Stimulated activated CD8-positive, alpha-beta memory T cell treated with anti-CD3 and anti-CD28 coated beads, Interleukin-15, amount 100 ng/mL, for 24 hours (primary cell): ENCODE measurements at regions not wholly inside any gene's neighbourhood (a gene's known extent, or its start where the extent isn't known, plus 50 kb on each side); places are given as distances from the start of the nearest gene placed in this dataset.
"Not testable (repeated sequence)": the region's sequence is repeated elsewhere in the genome, so short reads cannot be mapped to it uniquely, and the experiment has no call there.

Source experiments
- DNase-seq: peaks from one replicate; pipeline ENCODE4 v3.0.0-alpha.2; 2020; ENCODE audit warnings: low read depth

DNA sequence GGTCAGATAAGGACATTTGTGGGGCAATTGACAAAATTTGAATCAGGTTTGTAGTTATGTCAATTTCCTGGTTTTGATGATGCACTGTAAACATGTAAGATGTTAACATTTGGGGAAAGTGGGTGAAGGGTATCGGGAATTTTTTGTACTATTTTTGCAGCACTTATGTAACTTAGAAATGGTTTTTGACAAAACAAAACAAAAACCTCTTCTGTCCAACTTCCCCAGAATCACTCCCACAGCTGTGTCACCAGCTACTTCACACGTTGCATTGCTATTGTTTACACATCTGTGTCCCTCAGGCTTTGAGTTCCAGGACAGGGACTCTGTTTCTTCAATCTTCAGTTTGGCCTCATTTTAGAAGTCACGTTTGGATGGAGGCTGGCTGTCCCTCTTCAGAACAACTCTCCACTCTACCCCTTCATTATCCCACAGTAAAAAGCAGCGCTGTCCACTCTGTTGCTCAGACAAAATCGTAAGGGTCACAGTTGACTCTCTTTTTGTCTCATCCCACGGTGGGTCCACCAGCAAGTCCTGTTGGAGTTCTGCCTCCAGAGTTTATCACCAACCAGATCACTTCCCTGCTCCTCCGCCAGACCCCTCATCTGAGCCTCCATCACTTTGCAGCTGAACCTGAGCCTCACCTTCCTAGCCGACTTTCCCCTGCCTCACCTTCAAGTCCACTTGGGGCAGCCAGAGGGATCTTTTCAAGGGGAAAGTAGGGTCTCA lies 63.2 kb downstream of the NENF start:
- no peak for DNase-seq

DNA sequence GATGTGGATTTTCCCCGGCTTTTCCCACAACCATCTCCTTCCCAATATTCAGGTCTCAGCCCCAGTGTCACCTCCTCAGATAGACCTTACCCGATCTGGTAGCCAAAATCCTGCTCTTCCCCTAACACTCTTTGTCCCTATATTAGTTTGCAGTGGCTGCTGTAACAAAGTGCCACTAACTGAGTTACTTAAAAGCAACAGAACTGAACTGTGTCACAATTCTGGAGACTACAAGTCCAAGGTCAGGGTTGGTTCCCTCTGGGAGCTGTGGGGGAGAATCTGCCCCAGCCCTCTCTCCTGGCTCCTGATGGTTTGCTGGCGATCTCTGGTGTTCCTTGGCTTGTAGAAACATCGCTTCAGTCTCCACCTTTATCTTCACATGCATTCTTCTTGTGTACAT lies 64.0 kb downstream of the NENF start:
- no peak for DNase-seq

DNA sequence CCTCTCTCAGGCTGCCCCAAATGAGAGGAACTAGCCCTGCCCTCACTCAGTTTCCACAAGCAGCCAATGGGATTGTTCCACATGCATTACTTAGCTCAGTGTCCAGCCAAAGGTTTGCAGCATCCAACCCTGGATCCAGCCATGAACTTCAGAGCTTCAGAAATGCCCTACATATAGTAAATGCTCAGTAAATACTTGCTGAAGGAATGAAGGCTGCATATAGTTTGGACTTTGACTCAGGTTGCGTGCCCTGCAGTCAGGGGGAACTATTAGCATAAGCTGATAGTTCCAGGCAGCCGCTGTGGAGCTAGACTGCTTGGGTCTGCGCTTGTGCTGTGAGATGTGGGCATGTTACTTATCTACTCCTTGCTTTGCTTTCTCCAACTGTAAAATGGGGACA lies 64.8 kb downstream of the NENF start:
- no peak for DNase-seq

GRCh38 chr1:212498283-212499040 lies 65.7 kb downstream of the NENF start:
- no peak for DNase-seq

DNA sequence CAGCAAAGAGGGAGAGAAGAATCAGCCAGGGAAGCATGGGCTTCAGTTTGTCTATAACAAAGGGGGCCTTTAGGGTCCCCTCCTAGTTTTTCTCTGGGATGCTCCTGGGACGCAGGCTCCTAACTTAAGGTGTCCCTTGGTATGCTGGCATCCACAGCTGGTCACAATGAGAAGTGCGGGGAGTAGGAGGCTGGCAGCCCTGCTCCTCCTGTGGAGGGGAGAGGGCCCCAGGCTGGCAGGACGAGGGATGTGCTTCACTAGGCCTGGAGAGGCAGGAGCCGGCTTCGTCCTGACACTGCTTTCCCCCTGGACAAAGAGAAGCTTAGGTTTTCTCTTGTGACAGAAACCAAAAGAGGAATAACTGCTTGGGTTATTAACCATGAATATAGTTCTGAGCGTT lies 67.6 kb downstream of the NENF start:
- DNase-seq: no peak

GRCh38 chr1:212500983-212501382 lies 68.3 kb downstream of the NENF start:
- DNase-seq: no peak

DNA sequence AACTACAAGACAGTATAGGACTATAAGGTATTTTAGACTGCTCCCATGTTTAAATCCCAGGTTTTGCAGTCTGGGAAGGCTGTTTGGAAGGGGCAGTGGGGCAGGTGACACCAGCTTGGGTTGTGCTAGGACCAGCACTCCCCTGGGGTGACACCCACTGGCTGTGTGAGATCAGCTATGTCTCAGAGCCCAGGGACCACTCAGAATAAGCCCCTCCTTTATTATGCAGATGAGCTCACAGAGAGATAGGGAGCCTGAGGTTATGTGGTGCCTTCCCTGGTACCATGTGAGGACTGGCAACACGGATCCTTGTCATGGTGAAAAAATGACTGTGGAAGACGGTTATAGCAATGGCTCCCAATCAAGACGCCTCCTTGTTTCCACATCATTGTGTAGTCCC lies 71.0 kb downstream of the NENF start:
- no peak for DNase-seq

GRCh38 chr1:212504171-212504803 lies 71.6 kb downstream of the NENF start:
- no peak for DNase-seq

- DNase-seq: no peak
These were observed 73.9 kb downstream of the NENF start for GRCh38 chr1:212506666-212507065.

DNA sequence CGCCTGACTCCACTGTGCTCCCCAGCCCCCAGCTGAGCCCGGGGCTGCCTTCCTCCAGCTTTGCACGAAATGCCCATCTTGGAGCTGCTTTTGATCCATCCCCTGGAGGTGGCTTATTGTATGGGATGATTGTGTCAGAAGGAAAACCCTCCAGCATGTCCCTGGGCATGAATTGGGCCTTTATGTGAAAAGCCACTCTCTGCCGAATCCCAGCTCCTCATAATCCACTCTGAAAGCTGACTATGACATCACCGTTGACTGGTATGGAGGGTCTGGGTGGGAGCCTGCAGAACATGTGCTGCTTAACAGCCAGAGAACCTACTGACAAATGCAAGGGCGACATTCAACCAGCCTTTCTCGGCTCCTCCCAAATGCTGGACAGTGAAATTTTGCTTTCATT lies 74.6 kb downstream of the NENF start:
- DNase-seq: no peak

DNA sequence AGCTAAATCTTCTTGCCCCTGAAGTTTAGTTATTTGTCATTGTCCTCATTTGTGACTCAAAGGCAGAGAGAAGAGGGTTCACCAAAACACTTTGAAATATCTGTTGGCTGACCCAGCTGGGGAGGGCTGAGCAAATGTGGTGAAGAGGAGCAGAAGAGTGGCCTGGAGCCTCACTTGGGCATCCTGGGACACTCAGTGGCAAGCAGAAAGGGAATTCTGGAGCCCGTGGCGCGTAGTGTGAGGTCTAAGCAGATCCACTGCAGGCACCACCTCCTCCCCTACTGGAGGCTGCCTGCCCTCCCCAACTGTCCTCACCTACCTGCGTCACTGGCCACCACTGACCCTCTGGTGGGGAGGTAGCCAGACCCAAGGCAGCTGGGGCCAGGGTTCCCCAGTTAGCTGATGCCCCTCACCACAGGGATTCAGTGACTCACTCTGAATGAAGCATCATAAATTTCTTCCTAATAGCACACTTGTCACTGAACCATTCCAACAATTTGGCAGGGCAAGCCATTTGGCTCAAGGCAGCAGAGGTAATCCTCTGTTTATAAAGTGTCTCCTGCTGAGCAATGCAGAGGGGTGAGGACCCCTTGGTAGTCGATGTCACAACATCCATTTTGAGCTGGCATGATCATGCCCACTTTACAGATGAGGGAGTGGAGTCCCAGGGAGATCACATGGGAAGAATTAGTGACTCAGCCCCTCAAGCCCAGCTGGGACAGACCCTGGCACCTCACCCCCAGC lies 80.3 kb downstream of the NENF start:
- DNase-seq: no peak

GRCh38 chr1:212513586-212513985 lies 80.9 kb downstream of the NENF start:
- DNase-seq: no peak

GRCh38 chr1:212514056-212514614 lies 81.4 kb downstream of the NENF start:
- DNase-seq: no peak

DNA sequence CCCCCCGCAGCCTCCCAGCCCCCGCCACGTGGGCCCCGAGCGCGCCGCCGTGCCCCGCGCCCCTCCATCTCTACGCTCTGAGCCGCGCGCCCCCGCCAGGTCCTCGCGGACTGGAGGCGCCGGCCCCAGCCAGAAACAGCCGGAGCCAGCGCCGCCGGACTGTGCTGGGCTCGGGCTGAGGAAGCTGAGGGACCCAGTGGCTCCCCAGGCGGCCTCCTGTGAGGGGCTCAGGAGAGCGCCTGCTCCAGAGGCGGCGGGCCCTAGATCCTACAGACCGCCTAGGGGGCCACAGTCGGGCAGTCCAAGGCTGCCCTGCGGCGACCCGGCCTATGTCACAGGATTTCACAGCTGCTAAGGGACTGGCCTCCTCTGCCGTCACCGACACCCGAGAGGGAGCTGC lies 82.1 kb downstream of the NENF start:
- DNase-seq: no peak

GRCh38 chr1:212515329-212515760 lies 82.6 kb downstream of the NENF start:
- DNase-seq: no peak

GRCh38 chr1:212516012-212516411 lies 83.3 kb downstream of the NENF start:
- DNase-seq: not testable (repeated sequence)

DNA sequence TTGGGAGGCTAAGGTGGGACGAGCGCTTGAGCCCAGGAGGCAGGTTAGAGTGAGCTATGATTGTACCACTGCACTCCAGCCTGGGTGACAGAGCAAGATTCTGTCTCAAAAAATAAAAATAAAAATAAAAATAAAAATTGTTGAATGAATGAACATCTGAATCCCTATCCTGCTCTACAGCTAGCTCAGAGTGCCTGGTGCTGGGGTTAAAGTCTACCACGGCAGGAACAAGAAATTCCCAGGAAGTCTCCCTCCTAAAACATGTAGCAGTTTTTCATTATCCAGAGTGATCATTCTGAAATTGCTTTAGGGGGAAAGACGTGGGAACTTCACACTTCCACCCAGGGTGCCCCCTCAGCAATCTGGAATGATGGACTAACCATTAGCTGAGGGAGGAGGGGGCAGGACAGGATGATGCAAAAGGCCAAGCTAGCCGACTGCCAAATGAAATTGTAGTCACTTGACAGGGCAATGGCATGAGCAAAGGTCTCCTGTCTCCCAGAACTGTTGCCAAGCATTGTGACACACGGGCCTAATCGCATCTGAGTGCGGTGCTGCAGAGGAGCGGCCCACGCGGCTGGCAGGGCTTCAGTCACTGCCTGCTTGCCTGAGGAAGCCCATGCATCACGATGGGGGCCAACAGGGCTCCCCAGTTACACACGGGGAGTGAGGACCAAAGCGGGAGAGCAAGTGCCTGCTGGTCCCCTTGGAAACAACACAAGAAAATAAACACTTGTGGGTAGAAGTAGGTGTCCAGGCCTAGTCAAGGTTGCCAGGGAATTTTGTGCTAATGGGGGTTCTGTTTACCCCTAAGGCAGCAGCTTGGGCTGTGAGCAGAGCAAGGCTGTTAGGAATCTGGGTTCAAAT lies 85.7 kb downstream of the NENF start:
- no peak for DNase-seq

DNA sequence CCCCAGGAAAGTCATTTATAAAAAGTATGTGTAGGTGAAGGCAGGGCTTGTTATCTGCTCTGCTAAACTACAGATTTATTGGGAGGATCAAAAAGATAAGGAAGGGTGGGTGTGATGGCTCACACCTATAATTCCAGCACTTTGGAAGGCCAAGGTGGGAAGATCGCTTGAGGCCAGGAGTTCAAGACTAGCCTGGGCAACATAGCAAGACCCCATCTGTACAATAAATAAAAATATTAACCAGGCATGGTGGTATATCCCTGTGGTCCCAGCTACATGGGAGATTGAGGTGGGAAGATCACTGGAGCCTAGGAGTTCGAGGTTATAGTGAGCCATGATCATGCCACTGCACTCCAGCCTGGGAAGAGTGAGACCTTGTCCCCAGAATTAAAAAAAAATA lies 86.4 kb downstream of the NENF start:
- DNase-seq: no peak

DNA sequence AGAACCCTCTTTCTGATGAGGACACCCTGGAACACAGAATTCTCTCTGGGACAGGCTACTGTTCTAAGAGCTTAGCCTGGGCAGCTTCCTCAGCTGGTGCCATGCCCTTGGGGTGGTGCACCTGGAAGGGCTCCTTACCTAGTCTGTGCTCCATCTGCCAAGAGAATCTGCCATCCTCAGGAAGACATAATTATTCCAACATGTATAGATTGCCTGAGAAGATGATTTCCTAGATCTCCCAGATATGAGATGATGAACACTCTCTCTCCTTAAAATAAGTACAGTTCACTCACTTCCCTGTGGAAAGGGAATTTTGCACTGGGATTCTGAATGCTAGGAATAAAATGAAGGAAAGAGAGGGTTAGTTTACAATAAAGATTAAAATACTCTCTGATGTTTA lies 87.6 kb downstream of the NENF start:
- no peak for DNase-seq

DNA sequence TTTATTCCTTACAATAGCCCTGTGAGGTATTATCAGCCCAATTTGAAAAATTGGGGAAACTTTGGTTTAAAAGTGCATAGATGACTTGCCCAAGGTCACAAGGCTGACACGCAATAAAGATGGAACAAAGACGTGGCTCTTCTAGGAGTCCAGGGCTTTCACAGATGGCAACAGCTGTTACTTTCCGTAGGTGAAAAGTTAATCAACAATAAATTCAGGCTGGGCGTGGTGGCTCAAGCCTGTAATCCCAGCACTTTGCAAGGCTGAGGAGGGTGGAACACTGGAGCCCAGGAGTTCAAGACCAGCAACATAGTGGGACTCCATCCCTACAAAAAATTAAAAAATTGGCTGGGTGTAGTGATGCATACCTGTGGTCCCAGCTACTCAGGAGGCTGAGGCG lies 87.8 kb upstream of the ATF3 start:
- no peak for DNase-seq

GRCh38 chr1:212525479-212526110 lies 83.0 kb upstream of the ATF3 start:
- DNase-seq: no peak
